Activated naive CD8-positive, alpha-beta T cell treated with anti-CD3 and anti-CD28 coated beads, Interleukin-2, amount 50 U/mL, for 24 hours (primary cell): ENCODE measurements at regions not wholly inside any gene's neighbourhood (a gene's known extent, or its start where the extent isn't known, plus 50 kb on each side); places are given as distances from the start of the nearest gene placed in this dataset.

Experiments
- ATAC-seq: fragments of 150-1000 bp; cut with Tn5 transposase; one replicate; pipeline ENCODE4 v1.10.0; 2021
- DNase-seq: peaks from one replicate; pipeline ENCODE4 v3.0.0; 2021
- H3K27ac Mint-ChIP-seq: one replicate; pipeline ENCODE4 v1.8.0; 2021; ENCODE audit warnings: mild to moderate bottlenecking, mixed read lengths
- H3K27me3 Mint-ChIP-seq: one replicate; pipeline ENCODE4 v1.8.0; 2021; ENCODE audit warnings: mixed read lengths
- H3K36me3 Mint-ChIP-seq: one replicate; pipeline ENCODE4 v1.8.0; 2021; ENCODE audit warnings: low read depth, mixed read lengths
- H3K4me1 Mint-ChIP-seq: one replicate; pipeline ENCODE4 v1.8.0; 2021; ENCODE audit warnings: mixed read lengths
- H3K4me3 Mint-ChIP-seq: one replicate; pipeline ENCODE4 v1.8.0; 2021; ENCODE audit warnings: mild to moderate bottlenecking, moderate library complexity, mixed read lengths
- H3K9me3 Mint-ChIP-seq: one replicate; pipeline ENCODE4 v1.8.0; 2021; ENCODE audit warnings: mixed read lengths

DNA sequence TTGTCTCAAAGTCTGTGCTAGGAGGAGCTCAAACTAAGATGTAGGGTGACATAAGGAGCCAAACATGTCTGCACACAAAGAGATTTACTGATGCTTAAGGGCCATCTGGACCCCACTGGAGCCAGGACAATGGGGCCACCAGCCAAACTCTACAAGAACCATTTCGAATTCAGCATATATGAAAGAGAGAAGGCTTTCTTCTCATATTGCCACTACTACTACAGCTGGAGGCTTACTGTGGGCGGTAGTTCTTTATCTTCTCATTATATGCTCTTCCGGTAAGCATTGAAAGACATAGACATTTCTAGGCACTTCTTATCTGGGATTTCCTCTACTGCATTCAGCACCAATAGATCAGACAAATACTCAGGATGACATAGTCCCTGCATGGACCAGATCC is 404.4 kb upstream of the PROK2 start:
- DNase-seq = no peak
- H3K4me3 Mint-ChIP-seq = no peak overlapping the region
- peaks cover 22% of the 10 kb centered on the region for H3K4me1 Mint-ChIP-seq

GRCh38 chr3:72188536-72188935 is 403.6 kb upstream of the PROK2 start:
- no peak for ATAC-seq
- peaks cover 22% of the 10 kb centered on the region for H3K4me1 Mint-ChIP-seq

More for the DNA sequence above, 404.4 kb upstream of the PROK2 start:
- H3K9me3 Mint-ChIP-seq = no peaks in the 10 kb centered on the region
- ATAC-seq = no peak
- H3K27ac Mint-ChIP-seq = no peak overlapping the region
- H3K36me3 Mint-ChIP-seq = no peaks in the 10 kb centered on the region
- peaks cover 6% of the 10 kb centered on the region for H3K27me3 Mint-ChIP-seq

DNA sequence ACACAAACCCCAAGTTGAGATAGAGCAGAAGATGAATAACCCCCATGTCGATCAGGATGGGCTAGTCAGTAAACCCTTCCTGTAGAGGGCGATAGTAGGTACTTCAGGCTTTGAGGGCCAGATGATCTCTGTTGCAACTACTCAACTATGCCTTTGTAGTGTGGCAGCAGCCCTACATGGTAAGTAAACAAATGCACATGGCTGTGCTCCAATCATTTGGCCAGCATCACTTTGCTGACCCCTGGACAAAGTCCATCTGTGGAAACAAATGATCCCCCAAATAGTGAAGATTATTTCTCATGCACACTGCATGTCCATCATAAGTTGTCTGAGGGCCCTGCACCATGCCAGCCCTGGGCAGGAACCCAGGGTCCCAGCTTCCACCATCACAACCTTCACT is 402.2 kb upstream of the PROK2 start:
- ATAC-seq = no peak
- no peak for DNase-seq
- peaks cover 15% of the 10 kb centered on the region for H3K27me3 Mint-ChIP-seq
- H3K4me3 Mint-ChIP-seq = no peak overlapping the region
- no peaks in the 10 kb centered on the region for H3K9me3 Mint-ChIP-seq
- H3K4me1 Mint-ChIP-seq = peaks cover 22% of the 10 kb centered on the region
- H3K27ac Mint-ChIP-seq = peak overlapping the region; percentile 84
- H3K36me3 Mint-ChIP-seq = no peaks in the 10 kb centered on the region

More at GRCh38 chr3:72188536-72188935, 403.6 kb upstream of the PROK2 start:
- no peak overlapping the region for H3K27ac Mint-ChIP-seq
- no peak overlapping the region for H3K4me3 Mint-ChIP-seq
- H3K9me3 Mint-ChIP-seq = no peaks in the 10 kb centered on the region
- H3K27me3 Mint-ChIP-seq = peaks cover 6% of the 10 kb centered on the region
- DNase-seq = no peak
- H3K36me3 Mint-ChIP-seq = no peaks in the 10 kb centered on the region

DNA sequence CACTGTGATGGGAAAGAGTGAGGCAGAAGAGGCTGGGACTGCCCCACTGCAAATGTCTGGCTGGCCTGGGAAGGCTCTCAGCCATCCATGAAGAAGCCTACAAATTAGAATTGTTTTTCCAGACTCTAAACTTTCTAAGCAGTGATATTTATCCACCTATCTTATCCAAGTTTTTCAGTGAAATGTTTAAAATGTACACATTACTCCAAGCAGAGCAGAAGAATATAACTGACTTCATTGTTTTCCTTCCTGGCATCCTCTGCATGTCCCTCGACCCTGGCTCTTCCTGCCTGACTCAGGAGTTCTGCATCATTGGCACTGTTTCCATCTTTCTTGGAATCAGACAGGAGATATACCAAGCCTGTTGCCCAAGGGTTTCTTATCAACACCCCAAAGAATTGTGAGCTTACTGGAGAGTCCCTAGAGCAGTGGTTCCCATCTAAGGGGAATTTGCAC is 401.5 kb upstream of the PROK2 start:
- H3K9me3 Mint-ChIP-seq = no peaks in the 10 kb centered on the region
- H3K4me1 Mint-ChIP-seq = peaks cover 22% of the 10 kb centered on the region

GRCh38 chr3:72185549-72186399 is 400.8 kb upstream of the PROK2 start:
- H3K27ac Mint-ChIP-seq = peak overlapping the region; percentile 84
- H3K36me3 Mint-ChIP-seq = no peaks in the 10 kb centered on the region
- ATAC-seq (peak; percentile 98), DNase-seq (peak; percentile 62)
- peaks cover 22% of the 10 kb centered on the region for H3K4me1 Mint-ChIP-seq
- no peaks in the 10 kb centered on the region for H3K9me3 Mint-ChIP-seq
- H3K4me3 Mint-ChIP-seq = peak overlapping the region; percentile 20
- peaks cover 24% of the 10 kb centered on the region for H3K27me3 Mint-ChIP-seq

More for the DNA sequence above, 401.5 kb upstream of the PROK2 start:
- DNase-seq (no peak), ATAC-seq (no peak)
- Mint-ChIP-seq H3K27ac (peak overlapping the region; percentile 84), H3K36me3 (no peaks in the 10 kb centered on the region), H3K4me3 (peak overlapping the region; percentile 20), H3K27me3 (peaks cover 20% of the 10 kb centered on the region)

DNA sequence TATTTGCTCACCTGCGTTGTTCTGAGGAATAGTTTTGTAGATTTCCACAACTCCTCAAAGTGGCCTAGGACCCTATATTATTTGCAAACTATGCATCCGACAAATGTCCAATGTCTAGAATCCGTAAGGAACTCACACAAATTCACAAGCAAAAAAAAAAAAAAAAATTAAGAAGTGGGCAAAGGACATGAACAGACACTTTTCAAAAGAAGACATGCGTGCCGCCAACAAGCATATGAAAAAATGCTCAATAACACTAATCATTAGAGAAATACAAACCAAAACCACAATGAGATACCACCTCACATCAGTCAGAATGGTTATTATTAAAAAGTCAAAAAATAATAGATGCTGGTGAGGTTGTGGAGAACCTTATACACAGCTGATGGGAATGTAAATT is 398.5 kb upstream of the PROK2 start:
- DNase-seq (no peak), ATAC-seq (no peak)
- H3K4me1 Mint-ChIP-seq = peaks cover 22% of the 10 kb centered on the region
- H3K27ac Mint-ChIP-seq = no peak overlapping the region
- H3K36me3 Mint-ChIP-seq = no peaks in the 10 kb centered on the region
- H3K9me3 Mint-ChIP-seq = no peaks in the 10 kb centered on the region
- H3K27me3 Mint-ChIP-seq = peaks cover 35% of the 10 kb centered on the region
- H3K4me3 Mint-ChIP-seq = no peak overlapping the region

GRCh38 chr3:72182206-72182605 is 397.3 kb upstream of the PROK2 start:
- no peaks in the 10 kb centered on the region for H3K36me3 Mint-ChIP-seq
- H3K27ac Mint-ChIP-seq = no peak overlapping the region
- peaks cover 47% of the 10 kb centered on the region for H3K27me3 Mint-ChIP-seq
- DNase-seq (no peak), ATAC-seq (no peak)
- no peak overlapping the region for H3K4me3 Mint-ChIP-seq
- no peaks in the 10 kb centered on the region for H3K9me3 Mint-ChIP-seq
- peaks cover 28% of the 10 kb centered on the region for H3K4me1 Mint-ChIP-seq

DNA sequence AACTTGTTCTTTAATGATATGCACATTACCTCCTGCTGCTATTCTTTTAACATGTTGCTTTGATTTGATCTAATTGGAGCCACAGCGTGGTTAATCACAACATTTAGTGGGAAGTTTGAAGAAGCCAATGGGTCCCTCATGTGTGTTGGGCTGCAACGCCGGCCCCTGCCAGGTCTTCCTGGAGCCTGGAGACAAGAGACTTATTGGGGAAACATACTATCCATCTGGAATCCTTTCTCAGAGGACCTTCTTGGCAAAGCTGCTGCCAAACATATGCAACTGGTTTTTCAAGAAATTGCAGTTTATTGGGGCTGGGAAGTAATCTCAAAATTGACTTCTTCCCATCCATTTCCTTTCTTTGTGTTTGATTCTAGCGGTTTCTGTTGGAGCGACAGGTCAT is 396.3 kb upstream of the PROK2 start:
- no peak overlapping the region for H3K4me3 Mint-ChIP-seq
- no peak for ATAC-seq
- no peaks in the 10 kb centered on the region for H3K36me3 Mint-ChIP-seq
- H3K27me3 Mint-ChIP-seq = peaks cover 56% of the 10 kb centered on the region
- no peaks in the 10 kb centered on the region for H3K9me3 Mint-ChIP-seq
- DNase-seq = no peak
- H3K4me1 Mint-ChIP-seq = peaks cover 28% of the 10 kb centered on the region
- no peak overlapping the region for H3K27ac Mint-ChIP-seq

- DNase-seq (no peak), ATAC-seq (no peak)
- Mint-ChIP-seq H3K27ac (no peak overlapping the region), H3K4me1 (peaks cover 23% of the 10 kb centered on the region), H3K27me3 (peaks cover 65% of the 10 kb centered on the region), H3K36me3 (no peaks in the 10 kb centered on the region), H3K4me3 (no peak overlapping the region), H3K9me3 (no peaks in the 10 kb centered on the region)
These were observed 395.5 kb upstream of the PROK2 start for GRCh38 chr3:72180405-72180804.

GRCh38 chr3:72179107-72179464 is 394.1 kb upstream of the PROK2 start:
- DNase-seq (no peak), ATAC-seq (no peak)
- Mint-ChIP-seq H3K4me1 (peaks cover 21% of the 10 kb centered on the region), H3K4me3 (no peak overlapping the region), H3K27me3 (peaks cover 70% of the 10 kb centered on the region), H3K9me3 (no peaks in the 10 kb centered on the region), H3K36me3 (no peaks in the 10 kb centered on the region), H3K27ac (no peak overlapping the region)

DNA sequence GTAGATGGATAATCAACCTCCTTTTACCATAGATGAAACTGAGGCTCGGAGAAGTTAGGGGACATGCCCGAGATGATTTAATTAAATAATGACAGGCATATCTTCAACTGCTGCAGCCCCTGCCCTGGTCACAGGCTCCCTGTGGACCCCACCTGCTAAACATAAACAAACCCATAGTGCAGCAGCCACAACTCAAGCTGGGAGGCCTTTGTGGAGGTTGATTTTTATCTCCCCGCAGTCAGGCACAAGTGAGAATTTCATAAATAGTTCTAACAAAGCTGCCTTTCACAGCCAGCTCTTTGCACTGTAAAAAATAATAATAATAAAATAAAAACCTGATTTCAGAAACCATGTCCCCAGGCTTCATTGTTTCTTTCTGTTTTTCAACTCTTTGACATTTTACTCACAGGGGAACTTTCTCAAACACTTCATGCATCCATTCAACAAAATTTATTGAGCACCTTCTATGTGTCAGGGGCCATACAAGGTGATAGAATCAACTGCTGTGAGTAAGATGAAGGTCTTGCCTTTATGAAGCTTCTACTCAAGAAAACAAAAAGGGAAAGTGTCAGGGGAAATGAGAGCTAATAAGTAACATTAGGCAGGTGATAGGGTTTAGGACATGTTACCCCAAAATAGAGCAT is 393.6 kb upstream of the PROK2 start:
- peaks cover 21% of the 10 kb centered on the region for H3K4me1 Mint-ChIP-seq
- no peak for ATAC-seq
- no peak for DNase-seq
- peaks cover 75% of the 10 kb centered on the region for H3K27me3 Mint-ChIP-seq
- H3K27ac Mint-ChIP-seq = no peak overlapping the region
- H3K4me3 Mint-ChIP-seq = no peak overlapping the region
- H3K9me3 Mint-ChIP-seq = no peaks in the 10 kb centered on the region
- H3K36me3 Mint-ChIP-seq = no peaks in the 10 kb centered on the region

DNA sequence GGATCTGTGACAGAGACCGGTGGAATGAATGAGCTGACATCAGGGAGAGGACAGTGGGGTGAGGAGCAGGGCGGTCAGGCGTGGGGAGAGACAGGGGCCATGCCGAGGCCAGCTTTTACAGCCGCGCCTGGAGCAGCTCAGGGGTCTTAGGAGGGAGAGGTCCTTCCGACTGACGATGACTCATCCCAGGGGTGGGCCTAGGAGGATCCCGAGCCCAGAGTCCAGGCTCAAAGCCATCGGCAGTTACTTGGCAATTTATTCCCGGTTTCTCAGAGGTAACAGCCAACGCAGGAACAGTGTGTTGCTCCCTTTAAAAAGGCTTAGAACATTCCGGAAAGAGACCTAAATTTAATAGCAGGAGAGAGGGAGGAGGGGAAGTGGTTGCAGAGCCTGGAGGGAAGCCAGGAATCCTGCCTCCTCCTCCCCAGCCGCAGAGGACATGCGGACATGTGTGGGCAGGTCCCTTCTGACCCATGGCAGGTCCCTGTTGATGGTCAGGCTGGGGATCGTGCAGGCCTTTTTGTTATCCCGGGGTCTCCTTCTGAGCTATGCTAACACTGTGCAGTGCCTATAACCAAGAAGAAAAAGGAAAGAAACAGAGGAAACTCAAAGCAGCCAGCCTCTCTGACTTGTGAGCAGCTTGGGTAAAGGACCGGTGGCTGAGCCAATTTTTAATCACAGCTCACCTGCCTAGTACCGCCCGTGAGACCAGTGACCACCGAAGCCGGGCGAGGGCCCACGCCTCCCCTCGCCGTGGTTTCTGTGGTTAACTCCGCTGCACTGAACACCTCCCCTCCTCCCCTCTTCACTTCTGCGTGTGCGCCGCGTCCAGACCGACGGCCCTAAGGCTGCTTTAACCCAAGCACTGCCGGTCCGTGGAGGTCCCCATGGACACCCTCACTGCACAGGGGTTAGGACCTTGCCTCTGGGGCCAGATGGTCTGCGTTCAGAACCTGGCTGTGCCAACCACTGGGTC is 392.4 kb upstream of the PROK2 start:
- no peak overlapping the region for H3K27ac Mint-ChIP-seq
- DNase-seq (no peak), ATAC-seq (peak; percentile 30)
- peaks cover 21% of the 10 kb centered on the region for H3K4me1 Mint-ChIP-seq
- peak overlapping the region; percentile 24 for H3K4me3 Mint-ChIP-seq
- no peaks in the 10 kb centered on the region for H3K9me3 Mint-ChIP-seq
- H3K27me3 Mint-ChIP-seq = peaks cover 76% of the 10 kb centered on the region
- H3K36me3 Mint-ChIP-seq = no peaks in the 10 kb centered on the region

DNA sequence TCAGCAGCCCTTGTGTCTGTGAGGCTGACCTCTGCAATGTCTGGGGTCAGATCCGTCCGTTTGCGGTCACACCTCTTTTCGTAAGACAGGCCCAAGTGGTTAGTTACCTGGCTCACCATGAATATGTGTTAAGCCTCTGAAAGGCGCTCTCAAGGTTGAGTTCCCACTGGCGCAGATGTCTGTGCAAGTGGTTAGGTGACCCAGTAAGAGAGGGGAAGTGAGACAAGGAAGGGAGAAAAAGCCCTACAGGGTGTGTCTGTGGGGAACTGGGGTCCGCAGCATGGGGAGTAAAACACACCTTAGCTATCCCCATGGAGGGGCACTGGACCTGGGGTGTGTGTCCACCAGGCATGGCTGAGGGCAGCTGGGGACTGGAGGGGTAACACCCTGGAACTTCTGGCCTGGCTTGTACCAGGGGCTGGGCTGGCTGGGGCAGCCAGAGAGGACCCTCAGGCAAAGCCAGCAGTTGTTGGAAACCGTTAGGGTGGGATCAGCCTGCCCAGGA is 391.6 kb upstream of the PROK2 start:
- H3K4me1 Mint-ChIP-seq = peaks cover 21% of the 10 kb centered on the region
- H3K9me3 Mint-ChIP-seq = no peaks in the 10 kb centered on the region
- peaks cover 70% of the 10 kb centered on the region for H3K27me3 Mint-ChIP-seq
- DNase-seq = no peak
- no peak overlapping the region for H3K27ac Mint-ChIP-seq
- peak overlapping the region; percentile 24 for H3K4me3 Mint-ChIP-seq
- peak; percentile 26 for ATAC-seq
- H3K36me3 Mint-ChIP-seq = no peaks in the 10 kb centered on the region

DNA sequence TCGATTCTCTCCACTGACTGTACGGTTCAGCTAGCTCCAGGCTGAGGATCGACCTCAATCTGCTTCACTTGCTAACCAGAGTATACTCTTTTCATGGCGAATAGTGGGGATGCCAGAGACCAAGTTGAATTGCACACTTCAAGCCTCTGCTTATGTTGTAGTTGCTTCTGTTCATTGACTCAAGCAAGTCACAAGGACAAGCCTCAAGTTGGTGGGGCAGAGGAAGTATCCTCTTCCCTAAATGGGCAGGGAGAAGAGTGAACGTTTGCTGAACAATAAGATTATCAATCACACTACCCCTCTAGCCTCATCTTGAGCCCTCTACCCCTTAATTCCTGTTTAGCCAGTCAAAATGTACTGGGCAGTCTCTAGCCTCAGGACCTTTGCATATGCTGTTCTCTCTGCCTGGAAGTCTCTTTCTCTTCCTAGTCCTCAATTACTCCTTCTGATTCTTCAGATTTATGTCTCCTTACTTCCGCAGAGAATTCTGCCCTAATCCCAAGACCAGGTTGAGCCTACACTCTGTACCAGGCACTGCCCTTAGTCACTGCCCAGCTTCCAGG is 390.4 kb upstream of the PROK2 start:
- no peak for DNase-seq
- Mint-ChIP-seq H3K4me1 (peaks cover 25% of the 10 kb centered on the region), H3K27ac (no peak overlapping the region), H3K27me3 (peaks cover 67% of the 10 kb centered on the region), H3K9me3 (no peaks in the 10 kb centered on the region), H3K36me3 (no peaks in the 10 kb centered on the region), H3K4me3 (no peak overlapping the region)
- ATAC-seq = no peak
